BLaER1 (cell line): ENCODE measurements at regions not wholly inside any gene's neighbourhood (a gene's known extent, or its start where the extent isn't known, plus 50 kb on each side); places are given as distances from the start of the nearest gene placed in this dataset.

Source experiments
- H3K27ac ChIP-seq: shearing (Covaris generic); formaldehyde crosslinking; 2 replicates; pipeline ENCODE4 v1.8.1; 2022
- H3K27me3 ChIP-seq: shearing (Covaris generic); formaldehyde crosslinking; 2 replicates; pipeline ENCODE4 v1.8.1; 2022
- H3K36me3 ChIP-seq: shearing (Covaris generic); formaldehyde crosslinking; 2 replicates; pipeline ENCODE4 v1.8.1; 2022
- H3K4me1 ChIP-seq: shearing (Covaris generic); formaldehyde crosslinking; 2 replicates; pipeline ENCODE4 v1.8.1; 2022
- H3K4me2 ChIP-seq: shearing (Covaris generic); formaldehyde crosslinking; 2 replicates; pipeline ENCODE4 v1.8.1; 2022
- H3K4me3 ChIP-seq: shearing (Covaris generic); formaldehyde crosslinking; 2 replicates; pipeline ENCODE4 v1.8.1; 2022
- H3K9ac ChIP-seq: shearing (Covaris generic); formaldehyde crosslinking; 2 replicates; pipeline ENCODE4 v1.8.1; 2022
- H3K9me3 ChIP-seq: shearing (Covaris generic); formaldehyde crosslinking; 2 replicates; pipeline ENCODE4 v1.8.1; 2022
- H4K20me1 ChIP-seq: shearing (Covaris generic); formaldehyde crosslinking; 2 replicates; pipeline ENCODE4 v1.8.1; 2022
- Cebpa-rat ChIP-seq: shearing (Covaris generic); IDR thresholded peaks from 2 replicates; pipeline ENCODE4 v1.8.1; 2022

DNA sequence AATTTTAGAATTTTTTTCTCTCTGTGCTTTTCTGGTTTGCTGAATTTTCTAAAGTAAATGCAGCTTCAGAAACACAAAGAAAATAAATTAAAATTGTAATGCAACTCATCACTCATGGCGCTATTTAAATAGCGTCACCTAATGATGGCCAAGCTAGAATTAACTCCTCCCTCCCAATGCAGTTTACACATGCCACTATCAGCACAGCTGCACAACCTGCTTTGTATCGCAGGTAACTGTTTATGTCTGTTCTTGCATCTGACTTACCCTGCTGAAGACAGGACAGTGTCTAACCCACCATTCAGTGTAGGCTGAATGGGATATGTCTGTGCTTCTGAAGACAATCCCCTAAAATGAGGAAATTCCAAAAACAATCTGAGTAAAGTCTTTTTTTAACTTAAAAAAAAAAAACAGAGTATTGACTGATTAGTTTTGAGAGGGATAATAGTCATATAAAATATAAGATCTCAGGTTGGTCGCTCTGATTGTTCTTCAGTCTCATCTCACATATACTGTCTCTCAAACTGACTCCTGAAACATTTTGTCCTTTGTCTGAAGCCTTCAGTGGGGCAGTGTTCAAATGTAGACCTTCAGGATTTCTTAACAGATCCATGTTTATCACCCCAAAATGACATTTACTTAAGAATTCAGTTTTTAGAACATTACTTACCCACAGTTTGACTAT is 271.4 kb downstream of the ZEB2 start:
- Histone ChIP-seq H3K9ac (no peak overlapping the region), H4K20me1 (no peaks in the 10 kb centered on the region), H3K4me1 (peaks cover 8% of the 10 kb centered on the region), H3K4me2 (no peak overlapping the region), H3K4me3 (no peak overlapping the region), H3K27me3 (no peaks in the 10 kb centered on the region), H3K36me3 (0 out of 2 replicates have a peak, but pooled peaks cover 6% of the 10 kb centered on the region), H3K27ac (no peak overlapping the region), H3K9me3 (peaks cover 19% of the 10 kb centered on the region)
- no peak for TF ChIP-seq Cebpa-rat

DNA sequence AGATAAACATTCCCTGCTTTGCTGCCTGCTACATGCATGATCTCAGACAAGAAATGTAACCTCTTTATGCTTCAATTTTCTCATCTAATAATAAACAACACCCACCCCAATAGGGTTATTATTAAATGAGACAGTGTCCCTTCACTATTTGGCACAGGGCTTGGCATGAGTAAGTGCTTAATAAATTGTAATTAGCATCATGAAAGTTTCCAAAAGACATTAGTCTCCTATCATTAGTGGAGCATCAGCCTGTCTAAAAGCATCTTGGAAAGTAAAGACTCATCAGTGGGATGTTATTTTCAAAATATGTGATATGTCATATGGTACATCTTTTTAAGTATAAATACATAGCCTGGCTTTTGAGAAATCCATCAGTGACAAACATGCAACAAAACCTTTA is 275.0 kb downstream of the ZEB2 start:
- Histone ChIP-seq H3K9ac (no peak overlapping the region), H3K27me3 (no peaks in the 10 kb centered on the region), H3K4me1 (peaks cover 27% of the 10 kb centered on the region), H3K9me3 (no peaks in the 10 kb centered on the region), H3K4me3 (no peak overlapping the region), H3K36me3 (no peaks in the 10 kb centered on the region), H3K27ac (no peak overlapping the region), H4K20me1 (no peaks in the 10 kb centered on the region), H3K4me2 (no peak overlapping the region)
- no peak for TF ChIP-seq Cebpa-rat

DNA sequence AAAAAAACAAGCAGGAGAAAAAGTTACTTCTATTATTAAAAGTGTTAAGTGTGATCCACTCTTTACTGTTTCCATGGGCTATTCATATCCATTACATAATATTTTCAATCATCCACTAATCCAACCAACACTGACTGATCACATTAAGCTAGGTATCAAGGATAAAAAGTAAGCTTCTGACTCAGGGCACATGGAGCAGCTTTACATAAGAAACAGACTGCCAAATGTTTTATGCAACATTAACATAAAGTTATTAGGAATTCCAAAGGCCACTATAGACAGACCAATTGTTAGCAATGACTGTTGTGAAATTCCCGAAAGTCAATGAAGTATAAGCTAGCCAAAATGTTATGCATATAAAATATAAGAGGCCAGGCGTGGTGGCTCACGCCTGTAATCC is 277.6 kb downstream of the ZEB2 start:
- no peaks in the 10 kb centered on the region for H3K9me3 ChIP-seq
- H3K4me2 ChIP-seq: no peak overlapping the region
- H3K27me3 ChIP-seq: no peaks in the 10 kb centered on the region
- H3K4me3 ChIP-seq: no peak overlapping the region
- no peaks in the 10 kb centered on the region for H3K36me3 ChIP-seq
- H3K27ac ChIP-seq: no peak overlapping the region
- no peak overlapping the region for H3K9ac ChIP-seq
- H3K4me1 ChIP-seq: peaks cover 27% of the 10 kb centered on the region
- H4K20me1 ChIP-seq: no peaks in the 10 kb centered on the region
- no peak for TF ChIP-seq Cebpa-rat

DNA sequence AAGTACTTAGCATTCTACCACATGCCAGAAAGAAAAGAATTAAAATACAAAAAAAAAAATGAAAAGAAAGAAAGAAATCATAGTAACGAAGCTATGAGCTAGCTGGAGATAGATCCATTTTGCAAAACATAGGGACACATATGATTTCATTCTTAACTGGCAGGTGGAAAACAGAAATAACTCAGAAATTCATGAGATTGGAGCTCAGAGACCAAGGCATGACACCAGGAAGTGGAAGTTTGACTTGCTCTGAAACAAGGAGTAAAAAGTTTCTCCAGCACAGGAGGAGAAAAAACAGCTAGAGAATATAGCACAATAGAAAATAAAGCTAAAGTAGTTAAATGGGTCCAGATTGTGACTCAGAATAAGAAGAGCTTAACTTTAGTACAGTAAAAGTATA is 278.1 kb downstream of the ZEB2 start:
- Histone ChIP-seq H3K9ac (no peak overlapping the region), H3K4me2 (no peak overlapping the region; the same call in 1 of the 2 replicates), H3K36me3 (no peaks in the 10 kb centered on the region), H3K4me1 (peaks cover 27% of the 10 kb centered on the region), H3K9me3 (no peaks in the 10 kb centered on the region), H3K27me3 (no peaks in the 10 kb centered on the region), H3K27ac (no peak overlapping the region), H3K4me3 (no peak overlapping the region), H4K20me1 (no peaks in the 10 kb centered on the region)
- no peak for TF ChIP-seq Cebpa-rat

DNA sequence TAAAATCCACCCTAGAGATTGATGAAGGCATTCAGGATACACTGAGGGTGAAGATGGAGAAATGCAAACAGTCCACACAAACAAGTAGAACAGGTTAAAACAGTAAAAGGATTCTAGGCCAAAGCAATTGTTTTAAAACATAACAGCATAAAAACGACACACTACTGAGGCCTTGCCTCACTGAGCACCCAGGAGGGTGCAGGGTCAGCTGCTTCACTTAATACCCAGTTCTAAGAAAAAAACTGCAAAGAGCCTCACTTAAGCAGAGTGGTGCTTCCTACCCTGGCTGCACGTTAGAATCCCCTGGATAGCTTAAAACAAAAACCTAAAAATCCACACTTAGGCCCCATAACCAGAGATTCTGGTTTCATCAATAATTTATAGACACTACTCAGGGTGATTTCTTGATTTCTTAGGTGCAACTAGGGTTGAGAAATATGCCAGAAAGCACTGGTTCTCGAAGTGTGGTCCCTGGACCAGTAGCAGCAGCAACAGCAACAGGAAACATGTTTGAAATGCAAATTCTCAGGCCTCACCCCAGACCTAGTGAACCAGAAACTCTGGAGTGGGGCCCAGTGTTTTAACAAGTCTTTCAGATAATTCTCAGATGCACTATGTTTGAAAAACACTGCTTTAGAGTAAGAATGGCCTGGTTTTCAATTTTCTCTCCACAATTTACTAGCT is 279.1 kb downstream of the ZEB2 start:
- peak overlapping the region; percentile 29; the same call in 1 of the 2 replicates for H3K27ac ChIP-seq
- H3K4me1 ChIP-seq: peaks cover 27% of the 10 kb centered on the region

DNA sequence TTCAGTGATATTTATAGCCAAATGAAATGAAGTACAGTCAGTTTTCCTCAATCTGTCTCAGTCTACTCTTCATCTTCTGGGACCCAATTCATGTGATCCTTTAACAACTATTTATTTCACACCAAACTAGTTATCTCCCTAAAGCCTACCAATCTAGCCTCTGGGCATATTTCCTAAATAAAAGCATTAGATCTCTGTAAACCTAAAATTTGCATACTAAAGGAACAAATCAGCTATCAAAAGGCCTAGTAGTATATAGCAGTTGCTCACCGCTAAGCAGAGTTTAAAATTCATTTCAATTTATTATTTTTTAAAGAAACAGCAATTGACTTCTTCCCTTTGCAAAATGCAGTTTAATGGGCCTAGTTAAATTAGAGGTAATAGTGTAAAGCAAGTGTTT is 280.2 kb downstream of the ZEB2 start:
- H3K36me3 ChIP-seq: no peaks in the 10 kb centered on the region
- no peaks in the 10 kb centered on the region for H3K27me3 ChIP-seq
- H3K4me3 ChIP-seq: no peak overlapping the region
- no peak overlapping the region for H3K4me2 ChIP-seq
- no peaks in the 10 kb centered on the region for H4K20me1 ChIP-seq
- TF ChIP-seq Cebpa-rat: no peak
- no peaks in the 10 kb centered on the region for H3K9me3 ChIP-seq
- no peak overlapping the region for H3K9ac ChIP-seq
- peaks cover 27% of the 10 kb centered on the region for H3K4me1 ChIP-seq
- H3K27ac ChIP-seq: no peak overlapping the region

More for the DNA sequence above, 279.1 kb downstream of the ZEB2 start:
- no peaks in the 10 kb centered on the region for H3K36me3 ChIP-seq
- H3K9me3 ChIP-seq: no peaks in the 10 kb centered on the region
- no peaks in the 10 kb centered on the region for H4K20me1 ChIP-seq
- peak overlapping the region; percentile 55 for H3K4me2 ChIP-seq
- H3K27me3 ChIP-seq: no peaks in the 10 kb centered on the region
- TF ChIP-seq Cebpa-rat: no peak
- H3K9ac ChIP-seq: peak overlapping the region; percentile 1; the same call in 1 of the 2 replicates
- H3K4me3 ChIP-seq: no peak overlapping the region

DNA sequence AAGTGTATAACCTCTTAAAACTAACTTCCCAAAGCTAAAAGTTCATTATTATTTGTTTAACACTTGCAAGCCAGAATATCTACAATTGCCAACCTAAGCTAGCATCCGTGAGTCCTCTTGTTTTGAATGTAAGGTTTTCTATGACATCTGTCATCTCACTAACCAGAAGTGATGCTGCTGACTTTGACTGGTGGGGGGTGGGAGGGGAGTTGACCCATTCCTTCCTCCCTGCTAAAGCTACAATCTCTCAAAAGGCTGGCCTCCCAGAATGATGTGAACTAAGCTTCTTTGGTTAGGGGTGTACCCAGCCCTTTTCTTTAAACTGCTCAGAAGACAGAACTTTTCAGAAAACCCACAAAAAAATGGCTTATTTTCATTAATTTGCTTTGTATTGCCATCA is 280.6 kb downstream of the ZEB2 start:
- no peaks in the 10 kb centered on the region for H3K27me3 ChIP-seq
- no peak overlapping the region for H3K4me3 ChIP-seq
- H3K4me1 ChIP-seq: peaks cover 25% of the 10 kb centered on the region
- H3K27ac ChIP-seq: no peak overlapping the region
- H3K9ac ChIP-seq: no peak overlapping the region
- H3K9me3 ChIP-seq: no peaks in the 10 kb centered on the region
- TF ChIP-seq Cebpa-rat: no peak
- H4K20me1 ChIP-seq: no peaks in the 10 kb centered on the region
- H3K36me3 ChIP-seq: no peaks in the 10 kb centered on the region
- H3K4me2 ChIP-seq: no peak overlapping the region

DNA sequence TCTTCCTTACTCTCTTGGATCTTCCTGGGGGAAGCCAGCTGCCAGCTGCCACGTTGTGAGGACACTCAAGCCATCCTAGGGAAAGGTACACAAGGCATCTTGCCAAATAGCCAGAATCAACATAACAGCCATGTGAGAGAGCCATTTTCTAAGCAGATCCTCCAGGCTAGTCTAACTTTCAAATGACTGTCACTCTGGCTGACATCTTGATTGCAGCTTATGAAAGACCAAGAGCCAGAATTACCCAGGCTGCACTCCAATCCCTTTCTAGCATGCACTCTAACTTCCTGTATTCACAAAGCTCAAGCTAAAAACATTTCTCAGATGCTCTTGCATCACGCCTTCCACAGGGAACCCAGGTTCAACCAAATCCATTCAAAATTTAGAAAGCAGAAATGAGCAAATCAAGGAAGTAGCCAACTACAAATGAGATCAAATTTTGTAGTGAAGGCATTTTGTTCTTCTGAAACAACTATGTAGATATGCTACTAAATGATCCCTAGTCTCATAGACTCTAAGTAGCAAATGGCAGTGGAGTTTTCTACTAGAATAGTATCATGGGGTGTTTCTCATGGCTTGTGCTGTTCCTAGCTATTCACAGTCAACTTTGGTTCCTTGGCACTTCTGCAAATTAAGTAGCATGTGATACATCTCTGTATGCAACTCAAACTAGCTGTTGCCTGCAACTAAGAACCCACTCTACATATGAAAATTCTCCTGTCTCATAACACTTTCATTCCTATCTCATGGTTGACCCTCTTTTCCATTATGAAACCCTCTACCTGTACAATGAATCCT is 281.9 kb downstream of the ZEB2 start:
- Histone ChIP-seq H4K20me1 (no peaks in the 10 kb centered on the region), H3K4me2 (no peak overlapping the region), H3K27ac (no peak overlapping the region), H3K4me3 (no peak overlapping the region), H3K9me3 (no peaks in the 10 kb centered on the region), H3K4me1 (peaks cover 19% of the 10 kb centered on the region), H3K9ac (no peak overlapping the region), H3K27me3 (no peaks in the 10 kb centered on the region), H3K36me3 (no peaks in the 10 kb centered on the region)
- no peak for TF ChIP-seq Cebpa-rat

DNA sequence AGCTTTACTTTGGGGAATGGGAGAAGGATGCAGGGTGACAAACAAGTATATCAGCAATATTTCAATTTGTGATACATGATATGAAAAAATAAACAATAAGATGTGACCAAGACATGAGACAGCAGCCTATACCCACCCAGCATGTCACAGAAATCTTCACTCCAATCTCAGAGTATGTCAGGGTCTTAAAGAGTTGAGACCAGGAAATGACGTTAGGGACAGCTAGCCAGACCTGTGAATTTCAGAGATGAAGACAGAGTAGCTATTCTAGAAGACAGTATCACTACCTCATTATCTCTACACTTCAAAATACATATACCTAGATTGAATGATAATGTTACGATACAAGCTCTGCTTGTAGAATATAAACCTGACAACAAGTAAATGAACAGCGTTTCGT is 282.8 kb downstream of the ZEB2 start:
- no peak overlapping the region for H3K4me2 ChIP-seq
- peaks cover 19% of the 10 kb centered on the region for H3K4me1 ChIP-seq

DNA sequence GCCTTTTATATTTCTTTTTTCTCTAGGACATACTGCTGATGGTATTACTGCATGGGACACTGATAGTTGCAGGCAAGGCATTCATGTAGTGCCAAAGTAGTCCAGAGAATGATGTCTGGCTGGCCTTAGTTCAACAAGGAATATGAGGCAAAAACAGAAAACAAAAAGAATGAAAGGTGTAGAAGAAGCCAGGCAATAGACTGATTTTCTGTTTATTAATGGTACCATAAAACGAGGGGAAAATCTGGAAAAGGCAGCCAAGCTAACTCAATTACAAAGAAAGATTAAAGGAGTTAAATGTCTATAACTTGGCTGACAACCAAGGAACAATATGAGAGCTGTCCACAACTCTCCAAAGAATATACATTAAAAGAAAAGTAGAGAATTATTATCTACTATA is 284.9 kb downstream of the ZEB2 start:
- H3K9ac ChIP-seq: no peak overlapping the region
- no peak overlapping the region for H3K4me2 ChIP-seq
- no peaks in the 10 kb centered on the region for H3K4me1 ChIP-seq
- no peak for TF ChIP-seq Cebpa-rat
- H3K27ac ChIP-seq: no peak overlapping the region
- no peaks in the 10 kb centered on the region for H3K36me3 ChIP-seq
- no peaks in the 10 kb centered on the region for H3K9me3 ChIP-seq
- H3K27me3 ChIP-seq: no peaks in the 10 kb centered on the region
- H4K20me1 ChIP-seq: no peaks in the 10 kb centered on the region
- no peak overlapping the region for H3K4me3 ChIP-seq

More for the DNA sequence above, 282.8 kb downstream of the ZEB2 start:
- H4K20me1 ChIP-seq: no peaks in the 10 kb centered on the region
- H3K9me3 ChIP-seq: no peaks in the 10 kb centered on the region
- H3K9ac ChIP-seq: no peak overlapping the region
- no peaks in the 10 kb centered on the region for H3K27me3 ChIP-seq
- TF ChIP-seq Cebpa-rat: no peak
- H3K36me3 ChIP-seq: no peaks in the 10 kb centered on the region
- no peak overlapping the region for H3K4me3 ChIP-seq
- no peak overlapping the region for H3K27ac ChIP-seq
